Iris pigment epithelial cell (primary cell): ENCODE measurements at regions not wholly inside any gene's neighbourhood (a gene's known extent, or its start where the extent isn't known, plus 50 kb on each side); places are given as distances from the start of the nearest gene placed in this dataset.
A peak's percentile ranks its signal among the peaks of the same experiment; 100 is the strongest.
"Not testable (repeated sequence)": the region's sequence is repeated elsewhere in the genome, so short reads cannot be mapped to it uniquely, and the experiment has no call there.

ENCODE experiments used
- DNase-seq: peaks from one replicate; pipeline ENCODE4 v3.0.0-alpha.2; 2011; ENCODE audit warnings: low read depth

GRCh38 chr4:184950117-184950830 lies 68.0 kb upstream of the HELT start:
- DNase-seq = no peak

GRCh38 chr4:184950926-184951325 lies 67.4 kb upstream of the HELT start:
- no peak for DNase-seq

GRCh38 chr4:184951668-184952160 lies 66.6 kb upstream of the HELT start:
- DNase-seq = no peak

GRCh38 chr4:184952522-184952921 lies 65.8 kb upstream of the HELT start:
- DNase-seq = no peak

- no peak for DNase-seq
These were observed 64.8 kb upstream of the HELT start for GRCh38 chr4:184953421-184953945.

- DNase-seq = no peak
These were observed 64.3 kb upstream of the HELT start for GRCh38 chr4:184953971-184954370.

GRCh38 chr4:184954482-184954881 lies 63.8 kb upstream of the HELT start:
- no peak for DNase-seq

- no peak for DNase-seq
These were observed 63.2 kb upstream of the HELT start for GRCh38 chr4:184955116-184955515.

GRCh38 chr4:184955636-184956035 lies 62.7 kb upstream of the HELT start:
- DNase-seq = no peak

- no peak for DNase-seq
These were observed 60.7 kb upstream of the HELT start for GRCh38 chr4:184957446-184958115.

- DNase-seq = no peak
These were observed 60.0 kb upstream of the HELT start for GRCh38 chr4:184958127-184958922.

GRCh38 chr4:184958923-184959210 lies 59.4 kb upstream of the HELT start:
- no peak for DNase-seq

- DNase-seq = no peak
These were observed 59.0 kb upstream of the HELT start for GRCh38 chr4:184959309-184959708.

- DNase-seq = peak; percentile 20
These were observed 58.5 kb upstream of the HELT start for GRCh38 chr4:184959786-184960185.

- DNase-seq = peak; percentile 21
These were observed 57.8 kb upstream of the HELT start for GRCh38 chr4:184960505-184960971.

GRCh38 chr4:184961660-184962059 lies 56.6 kb upstream of the HELT start:
- DNase-seq = no peak

- DNase-seq = no peak
These were observed 56.1 kb upstream of the HELT start for GRCh38 chr4:184962125-184962638.

GRCh38 chr4:184965230-184966050 lies 52.9 kb upstream of the HELT start:
- DNase-seq = not testable (repeated sequence)

GRCh38 chr4:184966051-184966691 lies 52.1 kb upstream of the HELT start:
- not testable (repeated sequence) for DNase-seq

GRCh38 chr4:184967699-184968098 lies 50.6 kb upstream of the HELT start:
- not testable (repeated sequence) for DNase-seq

- DNase-seq = no peak
These were observed 49.9 kb upstream of the HELT start for GRCh38 chr4:184968366-184968765.
